Stomach (tissue), 4 donors: ENCODE measurements at regions not wholly inside any gene's neighbourhood (a gene's known extent, or its start where the extent isn't known, plus 50 kb on each side); places are given as distances from the start of the nearest gene placed in this dataset.

Experiments
- CTCF ChIP-seq, 7 experiments: fragments of 450-650 bp in 4 of 7; fragments of 200-600 bp in 3 of 7; sonication (generic) in 3 of 7; IDR thresholded peaks; one replicate each; pipeline ENCODE4 v1.5.1; 2016 to 2019; ENCODE audit warnings: antibody characterized with exemption in 7 of 7, control low read depth in 2 of 7, mild to moderate bottlenecking in 1 of 7
- EP300 ChIP-seq: sonication (generic); formaldehyde crosslinking; IDR thresholded peaks from one replicate; pipeline ENCODE4 v1.6.1; 2017; ENCODE audit warnings: antibody characterized with exemption
- POLR2A ChIP-seq, 4 donors: fragments of 450-650 bp; IDR thresholded peaks; one replicate each; pipeline ENCODE4 v1.6.1; 2016; ENCODE audit warnings: antibody characterized with exemption in 4 of 4, control low read depth in 2 of 4, mild to moderate bottlenecking in 1 of 4, moderate library complexity in 1 of 4
- POLR2AphosphoS5 ChIP-seq, 3 donors: sonication (generic); formaldehyde crosslinking; IDR thresholded peaks; one replicate each; pipeline ENCODE4 v1.6.1; 2016; ENCODE audit warnings: antibody characterized with exemption in 3 of 3

- TF ChIP-seq CTCF (IDR thresholded peaks at IDR 0.05) (no peak), POLR2AphosphoS5 (IDR thresholded peaks at IDR 0.05) (no peak), POLR2A (IDR thresholded peaks at IDR 0.05) (no peak), EP300 (no peak)
Measured at GRCh38 chr20:40743141-40743775, 54.2 kb upstream of the MAFB start.
